Amygdala (tissue), 56 donors: ENCODE measurements at regions not wholly inside any gene's neighbourhood (a gene's known extent, or its start where the extent isn't known, plus 50 kb on each side); places are given as distances from the start of the nearest gene placed in this dataset.

Experiments used
- DNase-seq, 56 donors: peaks; one replicate each; lab custom pipeline; 2025; lab: John Stamatoyannopoulos, UW

- no peak for DNase-seq
Measured at GRCh38 chr5:147966326-147966725, 60.0 kb upstream of the C5orf46 start.

- DNase-seq = no peak
Measured at GRCh38 chr5:147965715-147966114, 59.4 kb upstream of the C5orf46 start.

GRCh38 chr5:147963948-147964693 lies 57.8 kb upstream of the C5orf46 start:
- DNase-seq = peak in 2 of 56 donors; percentile 2 to 3

GRCh38 chr5:147963436-147963835 lies 57.1 kb upstream of the C5orf46 start:
- DNase-seq = no peak

DNA sequence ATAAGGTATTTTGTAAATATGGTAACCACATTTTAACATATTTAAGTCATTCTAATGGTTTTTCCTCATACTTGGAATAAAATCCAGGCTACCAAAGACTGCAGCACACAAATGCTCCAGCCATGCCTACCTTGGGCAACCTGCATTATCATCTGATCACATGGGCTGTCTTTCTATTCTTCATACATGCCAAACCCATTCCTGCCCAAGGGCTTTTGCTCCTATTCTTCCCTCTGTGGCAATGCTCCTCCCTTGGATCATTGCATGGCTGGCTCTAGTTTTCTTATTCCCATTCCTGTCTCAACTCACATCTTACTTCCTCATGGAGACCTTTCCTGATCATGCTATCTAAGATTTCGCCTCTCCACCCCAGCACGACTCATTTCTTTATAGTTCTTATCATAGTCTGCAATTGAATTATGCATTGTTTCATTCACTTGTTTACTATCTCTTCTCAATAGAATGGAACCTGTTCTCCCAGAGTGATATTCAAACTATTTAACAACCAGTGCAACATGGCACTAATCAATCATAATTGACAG lies 54.9 kb upstream of the C5orf46 start:
- DNase-seq = no peak

DNA sequence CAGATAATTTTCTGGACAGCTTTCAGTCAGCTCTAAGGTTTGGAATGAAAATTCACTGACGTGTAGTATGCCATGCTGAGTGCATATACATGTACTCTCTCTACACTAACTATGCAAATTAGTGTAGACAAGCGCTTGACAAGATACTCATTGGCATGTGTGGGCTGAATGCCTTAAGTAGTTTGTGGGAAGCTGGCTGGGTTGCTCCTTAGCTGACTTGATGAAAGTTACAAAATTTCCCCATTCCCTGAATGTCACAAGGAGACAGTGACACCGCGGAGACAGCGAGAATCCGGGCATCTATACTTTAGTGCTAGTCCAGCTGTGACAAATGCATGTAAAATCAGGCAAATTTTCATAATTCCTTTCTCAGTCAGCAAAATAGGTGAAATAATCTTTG lies 51.6 kb upstream of the C5orf46 start:
- DNase-seq = no peak

GRCh38 chr5:147956842-147957223 lies 50.5 kb upstream of the C5orf46 start:
- DNase-seq = no peak

DNA sequence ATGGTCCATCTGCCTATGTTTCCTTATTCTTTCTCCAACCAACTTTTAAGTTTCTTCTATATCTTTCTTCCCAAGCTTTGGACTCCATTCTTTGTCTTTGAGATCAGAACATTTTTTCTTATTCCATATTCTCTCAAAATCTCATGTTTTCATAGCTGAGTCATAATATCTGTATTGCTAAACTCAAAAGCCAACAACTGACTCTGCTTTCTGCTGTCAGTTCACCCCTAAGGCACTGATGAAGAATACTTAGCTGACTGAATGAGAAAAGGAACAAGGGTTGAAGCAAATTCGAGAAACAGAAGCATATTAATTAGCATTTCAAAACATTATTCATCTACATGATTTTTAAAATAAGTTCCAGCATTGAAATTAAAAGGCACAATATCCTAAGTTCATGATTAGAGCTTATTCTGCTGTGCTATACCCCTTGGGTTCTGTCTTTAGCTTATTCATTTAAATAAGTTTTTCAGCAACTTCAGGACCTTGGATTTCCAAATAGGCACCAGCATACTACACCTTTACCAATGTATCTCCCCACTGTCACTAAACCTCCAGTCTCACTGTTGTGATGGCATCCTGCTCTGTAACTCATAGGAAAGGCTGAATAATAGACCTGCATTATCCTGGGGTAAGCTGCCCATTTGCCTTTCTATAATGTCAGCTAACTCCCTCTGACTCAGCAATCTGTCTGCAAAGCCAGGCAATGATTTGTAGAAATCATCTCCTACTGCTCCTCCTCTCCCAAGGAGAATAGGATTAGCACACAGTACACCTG lies 49.9 kb upstream of the C5orf46 start:
- no peak for DNase-seq
